Lung (tissue), 11 donors: ENCODE measurements at regions not wholly inside any gene's neighbourhood (a gene's known extent, or its start where the extent isn't known, plus 50 kb on each side); places are given as distances from the start of the nearest gene placed in this dataset.

Source experiments
- ATAC-seq: fragments of 200-7000 bp; cut with Tn5 transposase; one replicate; pipeline ENCODE4 v1.9.1; 2020; ENCODE audit warnings: moderate number of reproducible peaks; ENCODE audit not compliant: insufficient read depth, low FRiP score
- DNase-seq, 3 donors: peaks; one replicate each; pipeline ENCODE4 v3.0.0-alpha.2; 2013 to 2017
- H3K27ac ChIP-seq, 2 donors: one replicate each; pipeline ENCODE4 v1.5.1; 2013; ENCODE audit warnings: mild to moderate bottlenecking in 2 of 2, moderate library complexity in 2 of 2, control low read depth in 1 of 2, inconsistent platforms in 1 of 2, low read depth in 1 of 2, low read length in 1 of 2
- H3K27me3 ChIP-seq, 3 donors: one replicate each; pipeline ENCODE4 v1.5.1; 2013; ENCODE audit warnings: low read length in 2 of 3; ENCODE audit not compliant: control insufficient read depth in 3 of 3, insufficient read depth in 3 of 3
- H3K36me3 ChIP-seq, 4 donors: one replicate each; pipeline ENCODE4 v1.5.1; 2013; ENCODE audit warnings: low read length in 4 of 4, mild to moderate bottlenecking in 1 of 4, moderate library complexity in 1 of 4; ENCODE audit not compliant: control insufficient read depth in 4 of 4, insufficient read depth in 4 of 4
- H3K4me1 ChIP-seq, 5 donors: one replicate each; pipeline ENCODE4 v1.5.1; 2013; ENCODE audit warnings: low read length in 5 of 5, mild to moderate bottlenecking in 2 of 5, moderate library complexity in 1 of 5; ENCODE audit not compliant: control insufficient read depth in 5 of 5, insufficient read depth in 5 of 5
- H3K4me3 ChIP-seq: one replicate; pipeline ENCODE4 v1.5.1; 2013; ENCODE audit warnings: mild to moderate bottlenecking, control low read depth, moderate library complexity
- H3K9ac ChIP-seq, 2 donors: one replicate each; pipeline ENCODE4 v1.5.1; 2013; ENCODE audit warnings: low read length in 2 of 2, control low read depth in 1 of 2; ENCODE audit not compliant: insufficient read depth in 1 of 2
- H3K9me3 ChIP-seq, 4 donors: one replicate each; pipeline ENCODE4 v1.5.1; 2013; ENCODE audit warnings: low read length in 3 of 4, mild to moderate bottlenecking in 1 of 4, moderate library complexity in 1 of 4; ENCODE audit not compliant: control insufficient read depth in 4 of 4, insufficient read depth in 3 of 4
- CTCF ChIP-seq: IDR thresholded peaks from 2 replicates; pipeline ENCODE4 v1.5.1; 2012; ENCODE audit warnings: mild to moderate bottlenecking; ENCODE audit errors: control extremely low read depth, extremely low read depth
- WGBS, 2 donors: extraction: QIAGEN DNeasy Blood & Tissue Kit; methylation state at CpG; one replicate each; pipeline ENCODE4 v1.1.7; 2013; 5-methylcytosine and 5-hydroxymethylcytosine counted together
- donor health status: control.
- donor health status: control.
- donor health status: Bipolar disorder and iron deficiency.
- donor health status: healthy.
- donor health status: DM: yes; HTN: yes; CAD: no.

- 62 to 74% methylated on average over 7 of the region's 7 CpGs for WGBS, 2 donors
- H3K27ac ChIP-seq = peak overlapping the region in 1 of 2 donors; percentile 47
- no peak overlapping the region for H3K4me3 ChIP-seq
- no peak overlapping the region for H3K9ac ChIP-seq
- no peaks in the 10 kb centered on the region for H3K27me3 ChIP-seq
- no peaks in the 10 kb centered on the region for H3K4me1 ChIP-seq
- no peak for TF ChIP-seq CTCF
- H3K9me3 ChIP-seq = peaks cover 0 to 5% (median 2%) of the 10 kb centered on the region in 4 donors
- H3K36me3 ChIP-seq = no peaks in the 10 kb centered on the region
- no peak for ATAC-seq
- peak in 1 of 3 donors; percentile 8 for DNase-seq
Measured at GRCh38 chr4:54473077-54473545, 184.6 kb upstream of the KIT start.

- no peak overlapping the region for H3K4me3 ChIP-seq
- H3K4me1 ChIP-seq = no peaks in the 10 kb centered on the region
- no peaks in the 10 kb centered on the region for H3K36me3 ChIP-seq
- H3K27me3 ChIP-seq = no peaks in the 10 kb centered on the region
- no peak overlapping the region for H3K9ac ChIP-seq
- peaks cover 0 to 5% (median 2%) of the 10 kb centered on the region in 4 donors for H3K9me3 ChIP-seq
- H3K27ac ChIP-seq = no peak overlapping the region
- DNase-seq = no peak
- no peak for TF ChIP-seq CTCF
- ATAC-seq = no peak
- WGBS, 2 donors = 87 to 93% methylated on average over 6 of the region's 6 CpGs
Measured at GRCh38 chr4:54473798-54474197, 184.0 kb upstream of the KIT start.

- H3K27me3 ChIP-seq = no peaks in the 10 kb centered on the region
- no peak for DNase-seq
- no peak overlapping the region for H3K9ac ChIP-seq
- ATAC-seq = no peak
- peaks cover 0 to 13% (median 3%) of the 10 kb centered on the region in 4 donors for H3K9me3 ChIP-seq
- H3K27ac ChIP-seq = no peak overlapping the region
- H3K4me3 ChIP-seq = no peak overlapping the region
- H3K36me3 ChIP-seq = no peaks in the 10 kb centered on the region
- TF ChIP-seq CTCF = no peak
- no peaks in the 10 kb centered on the region for H3K4me1 ChIP-seq
Measured at GRCh38 chr4:54475546-54475945, 182.2 kb upstream of the KIT start.

DNA sequence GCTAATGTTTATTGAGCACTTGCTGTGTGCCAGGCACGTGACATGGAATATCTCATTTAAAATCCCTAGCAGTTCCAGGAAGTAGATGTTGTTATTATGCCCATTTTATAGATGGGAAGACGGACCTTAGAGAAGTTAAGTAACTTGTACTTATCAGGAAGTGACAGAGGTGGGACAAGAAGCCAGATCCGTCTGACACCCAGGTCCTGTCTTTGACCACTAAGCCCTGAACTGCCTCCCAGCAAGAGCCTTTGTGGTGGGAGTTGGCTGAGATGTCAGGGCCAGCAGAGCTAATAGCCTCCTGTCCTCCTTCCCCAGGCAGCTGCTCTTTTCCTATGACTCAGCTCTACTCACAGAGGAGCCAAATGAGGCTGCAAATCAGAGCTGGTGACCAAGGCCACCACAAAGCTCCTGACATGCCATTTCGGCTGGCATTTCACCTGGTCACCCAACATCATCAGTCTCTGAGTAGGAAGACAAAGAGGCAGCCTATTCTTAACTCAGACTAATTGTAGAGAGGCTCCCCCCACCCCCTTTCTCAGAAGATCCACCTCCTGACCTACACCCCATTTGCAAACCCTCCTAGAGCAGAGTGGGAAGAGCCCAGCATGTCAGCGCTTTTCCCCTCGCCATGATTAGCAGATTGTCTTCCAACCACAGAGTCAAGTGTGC, 175.1 kb upstream of the KIT start:
- Histone ChIP-seq H3K4me3 (no peak overlapping the region), H3K9me3 (peaks cover 0 to 13% (median 1%) of the 10 kb centered on the region in 4 donors), H3K27ac (no peak overlapping the region), H3K36me3 (no peaks in the 10 kb centered on the region), H3K4me1 (no peaks in the 10 kb centered on the region), H3K9ac (no peak overlapping the region), H3K27me3 (no peaks in the 10 kb centered on the region)
- ATAC-seq = no peak
- WGBS, 2 donors = 83 to 86% methylated on average over 6 of the region's 6 CpGs
- DNase-seq = no peak
- no peak for TF ChIP-seq CTCF
